CD14-positive monocyte (primary cell): ENCODE measurements at regions not wholly inside any gene's neighbourhood (a gene's known extent, or its start where the extent isn't known, plus 50 kb on each side); places are given as distances from the start of the nearest gene placed in this dataset.

Source experiments
- DNase-seq, 3 donors: peaks; one replicate each; pipeline ENCODE4 v3.0.0-alpha.2; 2011 to 2022
- H2AFZ ChIP-seq: 2 replicates; pipeline ENCODE4 v1.6.0; 2012; ENCODE audit warnings: mild to moderate bottlenecking, low read depth, low read length, inconsistent platforms; ENCODE audit not compliant: insufficient read depth, poor library complexity, severe bottlenecking
- H3K27ac ChIP-seq, 2 donors: 1 replicate in 1 of 2; 2 replicates in 1 of 2; pipeline ENCODE4 v1.5.1; 2012 to 2013; ENCODE audit warnings: low read length in 2 of 2, control low read depth in 1 of 2, inconsistent platforms in 1 of 2, low read depth in 1 of 2, mild to moderate bottlenecking in 1 of 2
- H3K27me3 ChIP-seq, 2 donors: one replicate each; pipeline versions ENCODE4 v1.6.0 to v1.6.1; 2011 to 2013; ENCODE audit warnings: low read length in 2 of 2; ENCODE audit not compliant: control insufficient read depth in 2 of 2, insufficient read depth in 2 of 2
- H3K36me3 ChIP-seq, 2 donors: replicated peaks in 1 of 2; 1 replicate in 1 of 2; 2 replicates in 1 of 2; pipeline versions ENCODE4 v1.5.1 to v1.6.1; 2012 to 2013; ENCODE audit warnings: low read length in 2 of 2, control low read depth in 1 of 2, inconsistent platforms in 1 of 2, mild to moderate bottlenecking in 1 of 2; ENCODE audit not compliant: insufficient read depth in 2 of 2, control insufficient read depth in 1 of 2
- H3K4me1 ChIP-seq, 2 donors: 1 replicate in 1 of 2; 2 replicates in 1 of 2; pipeline versions ENCODE4 v1.5.1 to v1.6.1; 2012 to 2013; ENCODE audit warnings: low read length in 2 of 2, control low read depth in 1 of 2, inconsistent platforms in 1 of 2, mild to moderate bottlenecking in 1 of 2, moderate library complexity in 1 of 2; ENCODE audit not compliant: insufficient read depth in 2 of 2, control insufficient read depth in 1 of 2
- H3K4me2 ChIP-seq: replicated peaks from 2 replicates; pipeline ENCODE3; 2012; ENCODE audit warnings: low read length, moderate library complexity, mild to moderate bottlenecking; ENCODE audit not compliant: poor library complexity, severe bottlenecking; ENCODE audit errors: extremely low read depth
- H3K4me3 ChIP-seq, 3 experiments: fragments of 200-600 bp in 1 of 3; sonication (generic) in 1 of 3; replicated peaks in 1 of 3; 1 replicate in 2 of 3; 2 replicates in 1 of 3; pipeline ENCODE4 v1.5.1; 2011 to 2013; ENCODE audit warnings: low read length in 3 of 3, mild to moderate bottlenecking in 3 of 3, control low read depth in 2 of 3, low read depth in 2 of 3, inconsistent platforms in 1 of 3, moderate library complexity in 1 of 3
- H3K79me2 ChIP-seq: 2 replicates; pipeline ENCODE4 v1.6.0; 2012; ENCODE audit warnings: mild to moderate bottlenecking, control low read depth, inconsistent platforms, low read length, moderate library complexity; ENCODE audit not compliant: insufficient read depth
- H3K9ac ChIP-seq: 2 replicates; pipeline ENCODE4 v1.6.0; 2017; ENCODE audit warnings: low read length, mild to moderate bottlenecking; ENCODE audit not compliant: insufficient read depth, poor library complexity, severe bottlenecking
- H3K9me3 ChIP-seq, 2 donors: replicated peaks in 1 of 2; 1 replicate in 1 of 2; 2 replicates in 1 of 2; pipeline versions ENCODE4 v1.5.1 to v1.6.1; 2012 to 2013; ENCODE audit warnings: low read length in 2 of 2, control low read depth in 1 of 2; ENCODE audit not compliant: control insufficient read depth in 1 of 2, insufficient read depth in 1 of 2
- H4K20me1 ChIP-seq: 2 replicates; pipeline ENCODE4 v1.6.0; 2012; ENCODE audit warnings: mild to moderate bottlenecking, low read length, control low read depth, moderate library complexity; ENCODE audit not compliant: insufficient read depth
- H3K27ac Mint-ChIP-seq, 7 donors: one replicate each; pipeline ENCODE4 v1.8.0; 2020; ENCODE audit warnings: mild to moderate bottlenecking in 7 of 7, mixed read lengths in 7 of 7, moderate library complexity in 6 of 7, inconsistent platforms in 2 of 7
- H3K27me3 Mint-ChIP-seq, 3 donors: one replicate each; pipeline ENCODE4 v1.8.0; 2021 to 2022; ENCODE audit warnings: low read depth in 3 of 3, mild to moderate bottlenecking in 3 of 3, mixed read lengths in 3 of 3, moderate library complexity in 3 of 3, inconsistent platforms in 1 of 3
- H3K36me3 Mint-ChIP-seq, 2 donors: one replicate each; pipeline ENCODE4 v1.8.0; 2020; ENCODE audit warnings: mixed read lengths in 2 of 2, inconsistent platforms in 1 of 2, mild to moderate bottlenecking in 1 of 2
- H3K4me1 Mint-ChIP-seq: one replicate; pipeline ENCODE4 v1.8.0; 2020; ENCODE audit warnings: mild to moderate bottlenecking, mixed read lengths
- H3K4me3 Mint-ChIP-seq, 2 donors: one replicate each; pipeline ENCODE4 v1.8.0; 2020; ENCODE audit warnings: mild to moderate bottlenecking in 2 of 2, mixed read lengths in 2 of 2, moderate library complexity in 1 of 2
- H3K9me3 Mint-ChIP-seq, 7 donors: one replicate each; pipeline ENCODE4 v1.8.0; 2020 to 2022; ENCODE audit warnings: mixed read lengths in 7 of 7, mild to moderate bottlenecking in 6 of 7, moderate library complexity in 6 of 7, inconsistent platforms in 2 of 7
- WGBS: methylation state at CpG from one replicate; pipeline ENCODE4 v1.1.5; 2013; ENCODE audit warnings: missing lambda C conversion rate; ENCODE audit not compliant: insufficient coverage; 5-methylcytosine and 5-hydroxymethylcytosine counted together
- intact Hi-C, 2 donors: fragments of 100-400 bp; cut with micrococcal nuclease; formaldehyde crosslinking; loops; one replicate each; pipeline versions ENCODE4 v1.15.0 to v1.15.1; 2023
- TF ChIP-seq, protein P1 (sequence below): fragments of 200-600 bp; IDR thresholded peaks from one replicate; pipeline ENCODE4 v1.8.0; 2022; ENCODE audit warnings: antibody characterized with exemption, mild to moderate bottlenecking

DNA sequence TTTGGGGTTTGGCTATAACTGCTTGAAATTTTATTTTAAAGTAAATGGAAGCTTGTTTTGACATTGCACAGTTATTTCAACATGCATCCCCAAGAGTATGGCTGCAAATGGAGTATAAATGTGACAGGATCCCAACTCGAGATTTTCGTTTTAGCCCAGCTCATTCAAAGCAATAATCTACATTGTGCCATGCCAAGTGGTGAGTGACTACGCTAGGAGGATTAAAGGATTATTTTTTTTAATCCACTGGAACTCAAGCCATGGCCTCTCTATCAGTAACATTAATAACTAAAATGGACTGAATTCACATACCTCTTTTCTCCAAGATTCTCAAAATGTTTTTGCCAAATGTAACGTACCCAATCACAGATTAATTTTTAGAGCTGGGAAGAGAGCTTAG is 60.6 kb upstream of the AUTS2 start:
- peaks cover 0 to 2% (median 2%) of the 10 kb centered on the region in 3 donors for H3K27me3 Mint-ChIP-seq

DNA sequence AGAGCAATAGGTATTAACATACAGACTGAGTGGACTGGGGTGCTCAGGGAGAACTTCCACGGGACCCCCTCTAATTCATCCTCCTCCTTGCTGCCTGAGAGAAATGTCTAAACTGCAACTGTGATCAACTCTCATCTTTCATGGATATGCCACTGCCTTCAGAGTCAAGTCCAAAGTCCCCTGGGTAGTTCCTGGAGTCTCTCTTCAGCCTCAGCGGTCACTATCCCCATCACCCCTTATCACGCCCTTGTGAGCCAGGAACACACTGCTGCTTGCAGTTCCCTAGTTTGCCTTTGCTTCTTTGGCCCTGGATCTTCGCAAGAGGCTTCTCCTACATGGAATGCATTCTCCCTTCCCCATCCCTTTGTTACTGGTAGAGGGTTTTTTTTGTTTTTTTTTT is 58.7 kb upstream of the AUTS2 start:
- Histone ChIP-seq H4K20me1 (no peaks in the 10 kb centered on the region), H2AFZ (no peak overlapping the region), H3K9me3 (peaks cover 0 to 6% of the 10 kb centered on the region in 2 donors), H3K9ac (no peak overlapping the region), H3K27ac (no peak overlapping the region), H3K79me2 (no peaks in the 10 kb centered on the region), H3K4me2 (no peak overlapping the region), H3K36me3 (no peaks in the 10 kb centered on the region), H3K27me3 (no peaks in the 10 kb centered on the region), H3K4me3 (no peak overlapping the region), H3K4me1 (no peaks in the 10 kb centered on the region)
- Mint-ChIP-seq H3K4me3 (no peak overlapping the region), H3K4me1 (no peaks in the 10 kb centered on the region), H3K27me3 (peaks cover 0 to 2% (median 2%) of the 10 kb centered on the region in 3 donors), H3K27ac (no peak overlapping the region), H3K9me3 (peaks cover 0 to 7% (median 4%) of the 10 kb centered on the region in 7 donors), H3K36me3 (no peaks in the 10 kb centered on the region)
- intact Hi-C loops, result no loop called here
- WGBS, result 100% methylated on average over 1 of the region's 4 CpGs
- no peak for DNase-seq
- TF ChIP-seq, protein P1, sequence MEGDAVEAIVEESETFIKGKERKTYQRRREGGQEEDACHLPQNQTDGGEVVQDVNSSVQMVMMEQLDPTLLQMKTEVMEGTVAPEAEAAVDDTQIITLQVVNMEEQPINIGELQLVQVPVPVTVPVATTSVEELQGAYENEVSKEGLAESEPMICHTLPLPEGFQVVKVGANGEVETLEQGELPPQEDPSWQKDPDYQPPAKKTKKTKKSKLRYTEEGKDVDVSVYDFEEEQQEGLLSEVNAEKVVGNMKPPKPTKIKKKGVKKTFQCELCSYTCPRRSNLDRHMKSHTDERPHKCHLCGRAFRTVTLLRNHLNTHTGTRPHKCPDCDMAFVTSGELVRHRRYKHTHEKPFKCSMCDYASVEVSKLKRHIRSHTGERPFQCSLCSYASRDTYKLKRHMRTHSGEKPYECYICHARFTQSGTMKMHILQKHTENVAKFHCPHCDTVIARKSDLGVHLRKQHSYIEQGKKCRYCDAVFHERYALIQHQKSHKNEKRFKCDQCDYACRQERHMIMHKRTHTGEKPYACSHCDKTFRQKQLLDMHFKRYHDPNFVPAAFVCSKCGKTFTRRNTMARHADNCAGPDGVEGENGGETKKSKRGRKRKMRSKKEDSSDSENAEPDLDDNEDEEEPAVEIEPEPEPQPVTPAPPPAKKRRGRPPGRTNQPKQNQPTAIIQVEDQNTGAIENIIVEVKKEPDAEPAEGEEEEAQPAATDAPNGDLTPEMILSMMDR, result no peak

More for the DNA sequence above, 60.6 kb upstream of the AUTS2 start:
- H4K20me1 ChIP-seq, result no peaks in the 10 kb centered on the region
- TF ChIP-seq, protein P1, result no peak
- H3K4me1 Mint-ChIP-seq, result no peaks in the 10 kb centered on the region
- H3K36me3 Mint-ChIP-seq, result no peaks in the 10 kb centered on the region
- DNase-seq, result no peak
- no peak overlapping the region for H3K4me3 Mint-ChIP-seq
- WGBS, result 100% methylated on average over 1 of the region's 4 CpGs
- H3K27ac Mint-ChIP-seq, result no peak overlapping the region
- H3K4me2 ChIP-seq, result no peak overlapping the region
- H3K79me2 ChIP-seq, result no peaks in the 10 kb centered on the region
- H3K27ac ChIP-seq, result no peak overlapping the region
- H3K36me3 ChIP-seq, result no peaks in the 10 kb centered on the region
- H3K9me3 Mint-ChIP-seq, result peaks cover 0 to 6% (median 2%) of the 10 kb centered on the region in 7 donors
- H2AFZ ChIP-seq, result no peak overlapping the region
- no peaks in the 10 kb centered on the region for H3K4me1 ChIP-seq
- intact Hi-C loops, result no loop called here
- H3K9me3 ChIP-seq, result peaks cover 0 to 6% of the 10 kb centered on the region in 2 donors
- no peak overlapping the region for H3K4me3 ChIP-seq
- H3K9ac ChIP-seq, result no peak overlapping the region
- H3K27me3 ChIP-seq, result no peaks in the 10 kb centered on the region
